NT2/D1 (cell line): ENCODE measurements at regions not wholly inside any gene's neighbourhood (a gene's known extent, or its start where the extent isn't known, plus 50 kb on each side); places are given as distances from the start of the nearest gene placed in this dataset.

Source experiments
- SUZ12 ChIP-seq: IDR thresholded peaks from 2 replicates; pipeline ENCODE4 v1.6.1; 2011; ENCODE audit not compliant: insufficient read length, insufficient read depth; ENCODE audit errors: extremely low read depth
- ZNF274 ChIP-seq: IDR thresholded peaks from 2 replicates; pipeline ENCODE4 v1.6.1; 2011; ENCODE audit warnings: mild to moderate bottlenecking, low read depth, low read length

- no peak for TF ChIP-seq SUZ12
- TF ChIP-seq ZNF274: no peak
Observed at GRCh38 chr16:62665269-62665668, 629.0 kb upstream of the CDH8 start.
